Spinal cord (tissue), 9 donors: ENCODE measurements at regions not wholly inside any gene's neighbourhood (a gene's known extent, or its start where the extent isn't known, plus 50 kb on each side); places are given as distances from the start of the nearest gene placed in this dataset.
"Not testable (repeated sequence)": the region's sequence is repeated elsewhere in the genome, so short reads cannot be mapped to it uniquely, and the experiment has no call there.

Source experiments
- DNase-seq, 6 donors: peaks; one replicate each; pipeline versions ENCODE4 v3.0.0 to v3.0.0-alpha.2; 2013 to 2015; ENCODE audit warnings: low spot score in 6 of 6, low read depth in 4 of 6
- H3K27ac ChIP-seq: one replicate; pipeline ENCODE4 v1.5.1; 2013; ENCODE audit warnings: low read depth, low read length, control low read depth
- H3K27me3 ChIP-seq: one replicate; pipeline ENCODE4 v1.6.1; 2013; ENCODE audit warnings: low read length; ENCODE audit not compliant: control insufficient read depth, insufficient read depth
- H3K36me3 ChIP-seq: one replicate; pipeline ENCODE4 v1.6.1; 2013; ENCODE audit warnings: low read length; ENCODE audit not compliant: control insufficient read depth, insufficient read depth
- H3K4me1 ChIP-seq: one replicate; pipeline ENCODE4 v1.6.1; 2013; ENCODE audit warnings: low read length; ENCODE audit not compliant: control insufficient read depth, insufficient read depth
- H3K4me3 ChIP-seq: one replicate; pipeline ENCODE4 v1.5.1; 2013; ENCODE audit warnings: low read depth, low read length, control low read depth
- H3K9me3 ChIP-seq: one replicate; pipeline ENCODE4 v1.6.1; 2013; ENCODE audit warnings: low read length; ENCODE audit not compliant: control insufficient read depth, insufficient read depth
- WGBS: methylation state at CpG from one replicate; pipeline ENCODE4 v1.1.5; 2013; ENCODE audit warnings: missing lambda C conversion rate; ENCODE audit not compliant: insufficient coverage; 5-methylcytosine and 5-hydroxymethylcytosine counted together
- donor health status: healthy.

DNA sequence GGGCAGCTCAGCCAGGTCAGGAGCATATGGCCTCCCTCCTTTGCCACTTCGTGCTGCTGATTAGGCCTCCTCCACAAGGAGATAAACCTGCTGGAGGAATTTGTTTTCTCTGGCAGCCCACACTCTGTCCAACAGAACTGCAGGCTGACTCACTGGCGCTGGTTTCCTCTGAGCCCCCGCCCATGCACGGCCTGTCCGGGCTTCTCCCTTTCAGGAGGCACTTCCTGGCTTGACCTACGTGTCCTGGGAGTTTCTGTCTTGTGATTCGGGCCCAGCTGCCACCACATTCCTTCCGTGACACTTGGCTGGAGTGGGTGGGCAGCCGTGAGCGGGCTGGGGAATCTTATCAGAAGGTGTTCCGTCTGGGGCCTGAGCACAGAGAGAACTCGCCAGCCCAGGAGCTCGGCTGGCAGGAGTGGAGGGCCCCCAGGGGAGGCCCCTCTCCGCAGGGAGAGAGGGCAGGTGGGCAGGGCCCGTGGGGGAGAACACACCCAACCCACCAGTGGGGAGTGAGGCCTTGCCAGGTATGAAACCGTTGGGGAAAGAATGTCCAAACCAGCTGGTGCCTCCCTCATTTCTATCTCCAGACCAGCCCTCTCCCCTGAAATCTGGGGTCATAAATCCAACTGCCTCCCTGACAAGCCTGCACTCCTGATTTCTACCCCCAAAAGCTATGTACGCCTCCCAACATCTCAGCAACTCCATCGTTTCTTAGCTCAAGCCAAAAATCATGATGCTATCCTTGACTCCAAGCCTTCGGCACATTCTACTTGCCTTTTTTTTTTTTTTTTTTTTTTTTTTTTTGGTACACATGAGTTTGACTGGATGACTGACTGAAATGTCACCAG, 110.6 kb upstream of the MEF2A start:
- Histone ChIP-seq H3K27ac (peak overlapping the region; percentile 61), H3K36me3 (no peaks in the 10 kb centered on the region), H3K9me3 (no peaks in the 10 kb centered on the region), H3K4me1 (peaks cover 41% of the 10 kb centered on the region), H3K27me3 (no peaks in the 10 kb centered on the region), H3K4me3 (no peak overlapping the region)
- DNase-seq: peak in 1 of 6 donors; percentile 64
- 71% methylated on average over 15 of the region's 19 CpGs for WGBS

DNA sequence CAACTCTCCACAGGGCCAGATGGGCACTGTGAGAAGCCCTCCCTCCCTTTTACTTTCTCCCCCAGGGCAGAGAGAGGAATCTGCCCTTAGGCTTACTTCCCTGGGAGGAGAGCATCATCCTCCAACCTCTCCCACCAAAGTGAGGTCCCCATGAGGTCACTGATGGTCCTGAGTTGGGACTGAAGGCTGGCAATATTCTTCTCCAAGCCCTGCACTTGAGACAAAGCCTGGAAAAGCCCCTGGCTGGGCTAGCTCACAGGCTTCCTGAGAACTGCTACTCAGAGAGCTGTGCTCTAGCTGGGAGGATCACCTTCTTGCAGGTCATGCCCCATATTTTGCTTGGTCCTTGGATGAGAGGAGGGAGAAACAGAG, 110.0 kb upstream of the MEF2A start:
- Histone ChIP-seq H3K4me1 (peaks cover 41% of the 10 kb centered on the region), H3K27ac (no peak overlapping the region), H3K36me3 (no peaks in the 10 kb centered on the region), H3K4me3 (no peak overlapping the region), H3K27me3 (no peaks in the 10 kb centered on the region), H3K9me3 (peaks cover under 1% of the 10 kb centered on the region)
- no peak for DNase-seq

- no peak for DNase-seq
- Histone ChIP-seq H3K27ac (no peak overlapping the region), H3K4me3 (no peak overlapping the region), H3K4me1 (no peaks in the 10 kb centered on the region), H3K36me3 (no peaks in the 10 kb centered on the region), H3K27me3 (no peaks in the 10 kb centered on the region), H3K9me3 (peaks cover 2% of the 10 kb centered on the region)
- no CpG with 5 or more reads among the region's 2 CpGs for WGBS
These were observed 101.6 kb upstream of the MEF2A start for GRCh38 chr15:99464137-99464536.

DNA sequence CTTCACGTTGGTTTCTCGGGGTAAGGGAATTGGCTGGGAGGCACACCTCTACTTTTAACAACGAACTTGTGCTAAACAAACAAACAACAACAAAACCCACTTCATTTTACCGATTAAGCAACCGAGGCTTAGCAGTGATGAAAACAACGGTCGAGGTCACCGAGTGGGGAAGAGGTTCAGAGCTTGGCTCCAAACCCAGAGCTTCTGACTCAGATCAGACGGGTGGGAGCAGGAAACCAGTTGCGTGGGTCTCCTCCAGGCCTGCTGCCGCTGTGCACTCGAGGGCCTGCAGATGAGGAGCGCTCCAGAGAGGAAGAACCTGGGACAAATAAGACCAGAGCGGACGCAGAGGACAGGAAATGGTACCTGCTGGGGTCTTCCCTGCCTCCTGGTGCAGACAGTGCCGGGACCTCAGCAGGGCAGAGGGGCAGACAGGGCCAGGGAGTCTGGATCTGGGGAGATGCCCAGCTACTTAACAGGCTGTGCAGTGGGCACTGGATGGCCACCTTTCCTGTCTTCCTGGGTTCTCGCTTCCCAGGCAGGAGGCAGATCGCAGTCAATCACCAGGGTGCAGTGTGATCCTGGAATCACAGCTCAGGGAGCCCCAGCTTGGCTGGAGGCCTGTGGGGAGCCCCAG, 99.0 kb upstream of the MEF2A start:
- Histone ChIP-seq H3K27me3 (no peaks in the 10 kb centered on the region), H3K27ac (no peak overlapping the region)
- WGBS: 91% methylated on average over 18 of the region's 18 CpGs

DNA sequence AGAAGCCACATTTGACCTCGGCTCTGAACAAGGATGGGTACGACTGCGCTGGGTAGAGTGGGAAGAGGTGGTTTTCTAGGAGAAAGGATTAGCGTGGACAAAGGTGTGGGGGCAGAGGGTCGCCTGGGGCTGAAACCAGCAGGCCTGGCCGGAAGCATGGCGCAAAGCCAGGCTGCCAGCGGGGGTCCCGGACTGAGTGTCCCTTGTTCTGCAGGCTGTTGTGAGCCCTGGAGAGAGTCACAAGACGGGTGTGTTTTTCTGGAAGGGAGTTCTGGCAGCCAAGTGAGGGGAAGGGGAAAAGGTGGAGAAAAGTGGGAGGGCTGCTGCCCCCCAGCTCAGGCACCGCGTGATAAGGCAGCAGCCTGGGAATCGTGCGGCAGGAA, 98.5 kb upstream of the MEF2A start:
- Histone ChIP-seq H3K4me1 (no peaks in the 10 kb centered on the region), H3K9me3 (no peaks in the 10 kb centered on the region), H3K36me3 (no peaks in the 10 kb centered on the region), H3K27ac (no peak overlapping the region), H3K4me3 (no peak overlapping the region), H3K27me3 (no peaks in the 10 kb centered on the region)
- 78% methylated on average over 14 of the region's 14 CpGs for WGBS
- no peak for DNase-seq

More for the DNA sequence above, 99.0 kb upstream of the MEF2A start:
- H3K4me3 ChIP-seq: no peak overlapping the region
- H3K9me3 ChIP-seq: no peaks in the 10 kb centered on the region
- DNase-seq: no peak
- no peaks in the 10 kb centered on the region for H3K4me1 ChIP-seq
- H3K36me3 ChIP-seq: no peaks in the 10 kb centered on the region

DNA sequence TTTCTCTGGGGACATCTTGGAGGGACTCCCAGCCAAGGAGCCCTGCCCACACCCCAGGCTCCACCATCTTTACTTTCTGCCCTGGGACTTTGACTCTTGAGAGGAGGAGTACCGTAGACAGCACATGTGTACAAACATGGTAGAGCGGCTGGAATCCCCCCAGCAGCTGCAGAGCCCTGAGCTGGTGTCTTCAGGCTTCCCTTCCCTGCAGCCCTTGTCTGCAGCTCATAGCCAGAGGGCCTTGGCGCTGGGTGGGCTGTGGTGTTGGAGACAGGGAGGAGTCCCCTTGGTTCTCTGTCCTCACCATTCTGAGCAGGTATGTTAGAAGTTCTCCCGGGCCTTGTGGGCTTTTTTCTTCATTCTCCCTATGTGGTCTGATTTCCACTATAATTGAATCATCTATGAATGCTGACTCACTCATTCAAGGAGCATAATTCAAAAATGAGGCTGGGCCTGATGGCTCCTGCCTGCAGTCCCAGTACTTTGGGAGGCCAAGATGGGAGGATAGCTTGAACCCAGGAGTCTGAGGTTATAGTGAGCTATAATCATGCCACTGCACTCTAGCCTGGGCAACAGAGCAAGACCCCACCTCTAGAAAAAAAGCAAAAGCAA, 97.8 kb upstream of the MEF2A start:
- H3K27ac ChIP-seq: no peak overlapping the region
- WGBS: 100% methylated on average over 2 of the region's 4 CpGs

GRCh38 chr15:99470204-99470603, 95.6 kb upstream of the MEF2A start:
- no CpG with 5 or more reads among the region's 3 CpGs for WGBS
- H3K27me3 ChIP-seq: not testable (repeated sequence)

More for the DNA sequence above, 97.8 kb upstream of the MEF2A start:
- H3K4me1 ChIP-seq: no peaks in the 10 kb centered on the region
- H3K4me3 ChIP-seq: no peak overlapping the region
- no peaks in the 10 kb centered on the region for H3K27me3 ChIP-seq
- DNase-seq: no peak
- no peaks in the 10 kb centered on the region for H3K9me3 ChIP-seq
- H3K36me3 ChIP-seq: no peaks in the 10 kb centered on the region

DNA sequence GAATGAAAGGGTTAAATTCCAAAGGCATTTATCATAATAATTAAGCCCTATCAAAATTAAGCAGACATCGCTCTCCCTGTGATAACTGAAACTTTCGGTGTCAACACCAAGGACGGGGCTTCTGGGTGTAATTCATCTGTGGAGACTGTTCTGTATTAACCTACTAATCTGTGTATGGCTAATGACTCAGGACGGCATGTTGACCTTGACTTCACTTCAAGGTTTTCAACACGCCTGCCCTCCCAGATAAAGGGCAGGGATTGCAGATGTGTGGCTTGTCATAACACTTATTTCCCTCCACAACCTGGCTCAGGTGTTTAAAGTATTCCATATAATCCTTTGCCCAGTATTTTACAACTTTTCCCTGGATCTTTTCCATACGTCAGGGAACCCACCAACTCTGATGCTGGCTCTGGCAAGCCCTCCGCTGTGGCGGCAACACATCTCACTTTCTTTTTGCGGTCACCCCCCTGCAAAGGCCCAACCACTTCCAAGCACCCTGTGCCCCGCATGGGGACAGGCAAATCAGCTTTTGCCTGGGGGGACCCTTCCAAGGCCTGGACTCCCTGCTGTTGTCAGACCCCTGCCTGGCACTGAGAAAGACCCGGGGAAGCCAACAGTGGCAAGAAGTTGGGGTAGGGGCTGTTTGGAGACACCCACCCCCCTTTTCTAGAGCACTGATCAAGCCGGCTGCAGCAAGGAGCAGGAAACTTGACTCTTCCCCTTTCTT, 93.2 kb upstream of the MEF2A start:
- H3K27ac ChIP-seq: no peak overlapping the region
- 92% methylated on average over 5 of the region's 12 CpGs for WGBS

More at GRCh38 chr15:99470204-99470603, 95.6 kb upstream of the MEF2A start:
- H3K4me1 ChIP-seq: peaks cover 12% of the 10 kb centered on the region
- not testable (repeated sequence) for H3K36me3 ChIP-seq, H3K27ac ChIP-seq, H3K4me3 ChIP-seq, DNase-seq, H3K9me3 ChIP-seq

GRCh38 chr15:99473981-99474906, 91.5 kb upstream of the MEF2A start:
- peak in 1 of 6 donors; percentile 30 for DNase-seq
- Histone ChIP-seq H3K36me3 (no peaks in the 10 kb centered on the region), H3K27me3 (no peaks in the 10 kb centered on the region), H3K4me1 (peaks cover 26% of the 10 kb centered on the region), H3K9me3 (no peaks in the 10 kb centered on the region), H3K4me3 (no peak overlapping the region), H3K27ac (no peak overlapping the region)
- 84% methylated on average over 17 of the region's 24 CpGs for WGBS

More for the DNA sequence above, 93.2 kb upstream of the MEF2A start:
- no peak for DNase-seq
- Histone ChIP-seq H3K9me3 (no peaks in the 10 kb centered on the region), H3K27me3 (no peaks in the 10 kb centered on the region), H3K4me3 (no peak overlapping the region), H3K36me3 (no peaks in the 10 kb centered on the region), H3K4me1 (peaks cover 26% of the 10 kb centered on the region)
